GM12873 (cell line): ENCODE measurements at regions not wholly inside any gene's neighbourhood (a gene's known extent, or its start where the extent isn't known, plus 50 kb on each side); places are given as distances from the start of the nearest gene placed in this dataset.

ENCODE experiments used
- CTCF ChIP-seq: IDR thresholded peaks from 2 replicates; pipeline ENCODE4 v1.5.1; 2012; ENCODE audit warnings: low read depth, mild to moderate bottlenecking, moderate library complexity, low read length, control low read depth; ENCODE audit not compliant: insufficient read depth; ENCODE audit errors: missing control alignments

- no peak for TF ChIP-seq CTCF
These were observed 450.5 kb downstream of the MAFB start for GRCh38 chr20:40238511-40238910.

GRCh38 chr20:40234593-40234992 is 454.4 kb downstream of the MAFB start:
- TF ChIP-seq CTCF = no peak

- no peak for TF ChIP-seq CTCF
These were observed 455.6 kb downstream of the MAFB start for GRCh38 chr20:40233406-40233805.

GRCh38 chr20:40232756-40233155 is 456.3 kb downstream of the MAFB start:
- TF ChIP-seq CTCF = no peak

GRCh38 chr20:40232273-40232672 is 456.8 kb downstream of the MAFB start:
- TF ChIP-seq CTCF = no peak

GRCh38 chr20:40230486-40230885 is 458.6 kb downstream of the MAFB start:
- TF ChIP-seq CTCF = no peak

GRCh38 chr20:40225596-40225995 is 463.4 kb downstream of the MAFB start:
- no peak for TF ChIP-seq CTCF

GRCh38 chr20:40223810-40224209 is 465.2 kb downstream of the MAFB start:
- no peak for TF ChIP-seq CTCF
